Activated CD8-positive, alpha-beta memory T cell treated with anti-CD3 and anti-CD28 coated beads for 1 hour (primary cell): ENCODE measurements at regions not wholly inside any gene's neighbourhood (a gene's known extent, or its start where the extent isn't known, plus 50 kb on each side); places are given as distances from the start of the nearest gene placed in this dataset.

Experiments
- DNase-seq, 2 donors: peaks; one replicate each; pipeline ENCODE4 v3.0.0-alpha.2; 2020; ENCODE audit warnings: low read depth in 1 of 2; ENCODE audit errors: extremely low read depth in 1 of 2

GRCh38 chr15:93894438-93895036 lies 336.8 kb upstream of the MCTP2 start:
- no peak for DNase-seq

GRCh38 chr15:93887151-93887550 lies 344.2 kb upstream of the MCTP2 start:
- no peak for DNase-seq

- no peak for DNase-seq
Measured at GRCh38 chr15:93882779-93883178, 348.6 kb upstream of the MCTP2 start.

- no peak for DNase-seq
Measured at GRCh38 chr15:93882141-93882540, 349.2 kb upstream of the MCTP2 start.

GRCh38 chr15:93881310-93881709 lies 350.1 kb upstream of the MCTP2 start:
- no peak for DNase-seq

GRCh38 chr15:93880358-93880757 lies 351.0 kb upstream of the MCTP2 start:
- DNase-seq = no peak

GRCh38 chr15:93870583-93870982 lies 360.8 kb upstream of the MCTP2 start:
- DNase-seq = no peak

GRCh38 chr15:93866948-93867347 lies 364.4 kb upstream of the MCTP2 start:
- no peak for DNase-seq

GRCh38 chr15:93866476-93866875 lies 364.9 kb upstream of the MCTP2 start:
- no peak for DNase-seq

- DNase-seq = no peak
Measured at GRCh38 chr15:93865586-93865985, 365.8 kb upstream of the MCTP2 start.

- DNase-seq = no peak
Measured at GRCh38 chr15:93862791-93863190, 368.6 kb upstream of the MCTP2 start.

- no peak for DNase-seq
Measured at GRCh38 chr15:93861956-93862741, 369.2 kb upstream of the MCTP2 start.

GRCh38 chr15:93861413-93861812 lies 369.9 kb upstream of the MCTP2 start:
- no peak for DNase-seq

GRCh38 chr15:93860701-93861100 lies 370.7 kb upstream of the MCTP2 start:
- no peak for DNase-seq

- no peak for DNase-seq
Measured at GRCh38 chr15:93859176-93859575, 372.2 kb upstream of the MCTP2 start.

GRCh38 chr15:93855181-93855826 lies 376.1 kb upstream of the MCTP2 start:
- DNase-seq = no peak

- DNase-seq = no peak
Measured at GRCh38 chr15:93854088-93854487, 377.3 kb upstream of the MCTP2 start.

GRCh38 chr15:93852761-93853160 lies 378.6 kb upstream of the MCTP2 start:
- no peak for DNase-seq

GRCh38 chr15:93848490-93848889 lies 382.9 kb upstream of the MCTP2 start:
- DNase-seq = no peak

GRCh38 chr15:93848076-93848475 lies 383.3 kb upstream of the MCTP2 start:
- no peak for DNase-seq

- no peak for DNase-seq
Measured at GRCh38 chr15:93846148-93846547, 385.2 kb upstream of the MCTP2 start.

- DNase-seq = no peak
Measured at GRCh38 chr15:93837450-93837849, 393.9 kb upstream of the MCTP2 start.
